ENCODE measurements at regions not wholly inside any gene's neighbourhood (a gene's known extent, or its start where the extent isn't known, plus 50 kb on each side); places are given as distances from the start of the nearest gene placed in this dataset.

GRCh38 chr6:130517444-130517931 lies 151.7 kb downstream of the TMEM200A start:
- no peaks in the 10 kb centered on the region for H3K36me3 ChIP-seq (ENCODE audit: control insufficient read depth in 4 of 4, insufficient read depth in 3 of 4, low read depth in 1 of 4, low read length in 3 of 4)
- DNase-seq (ENCODE audit: low spot score), result no peak
- H3K4me1 ChIP-seq (ENCODE audit: control insufficient read depth in 4 of 4, insufficient read depth in 4 of 4, low read length in 3 of 4), result no peaks in the 10 kb centered on the region
- H3K27ac ChIP-seq (ENCODE audit: low read depth in 1 of 2, low read length in 2 of 2), result no peak overlapping the region
- no peaks in the 10 kb centered on the region for H3K27me3 ChIP-seq (ENCODE audit: control insufficient read depth in 4 of 4, insufficient read depth in 4 of 4, low read length in 3 of 4)
- 89% methylated on average over 3 of the region's 3 CpGs for WGBS
- no peak overlapping the region for H3K9ac ChIP-seq (ENCODE audit: low read depth in 1 of 2, low read length in 2 of 2)
- TF ChIP-seq, protein P1, sequence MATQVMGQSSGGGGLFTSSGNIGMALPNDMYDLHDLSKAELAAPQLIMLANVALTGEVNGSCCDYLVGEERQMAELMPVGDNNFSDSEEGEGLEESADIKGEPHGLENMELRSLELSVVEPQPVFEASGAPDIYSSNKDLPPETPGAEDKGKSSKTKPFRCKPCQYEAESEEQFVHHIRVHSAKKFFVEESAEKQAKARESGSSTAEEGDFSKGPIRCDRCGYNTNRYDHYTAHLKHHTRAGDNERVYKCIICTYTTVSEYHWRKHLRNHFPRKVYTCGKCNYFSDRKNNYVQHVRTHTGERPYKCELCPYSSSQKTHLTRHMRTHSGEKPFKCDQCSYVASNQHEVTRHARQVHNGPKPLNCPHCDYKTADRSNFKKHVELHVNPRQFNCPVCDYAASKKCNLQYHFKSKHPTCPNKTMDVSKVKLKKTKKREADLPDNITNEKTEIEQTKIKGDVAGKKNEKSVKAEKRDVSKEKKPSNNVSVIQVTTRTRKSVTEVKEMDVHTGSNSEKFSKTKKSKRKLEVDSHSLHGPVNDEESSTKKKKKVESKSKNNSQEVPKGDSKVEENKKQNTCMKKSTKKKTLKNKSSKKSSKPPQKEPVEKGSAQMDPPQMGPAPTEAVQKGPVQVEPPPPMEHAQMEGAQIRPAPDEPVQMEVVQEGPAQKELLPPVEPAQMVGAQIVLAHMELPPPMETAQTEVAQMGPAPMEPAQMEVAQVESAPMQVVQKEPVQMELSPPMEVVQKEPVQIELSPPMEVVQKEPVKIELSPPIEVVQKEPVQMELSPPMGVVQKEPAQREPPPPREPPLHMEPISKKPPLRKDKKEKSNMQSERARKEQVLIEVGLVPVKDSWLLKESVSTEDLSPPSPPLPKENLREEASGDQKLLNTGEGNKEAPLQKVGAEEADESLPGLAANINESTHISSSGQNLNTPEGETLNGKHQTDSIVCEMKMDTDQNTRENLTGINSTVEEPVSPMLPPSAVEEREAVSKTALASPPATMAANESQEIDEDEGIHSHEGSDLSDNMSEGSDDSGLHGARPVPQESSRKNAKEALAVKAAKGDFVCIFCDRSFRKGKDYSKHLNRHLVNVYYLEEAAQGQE (IDR thresholded peaks at IDR 0.05), result no peak
- TF ChIP-seq HNF4A (conservative IDR thresholded peaks at IDR 0.05) (no peak), MAX (IDR thresholded peaks at IDR 0.05) (no peak), ATF3 (IDR thresholded peaks at IDR 0.05) (no peak), FOXA2 (IDR thresholded peaks at IDR 0.05) (no peak), NR2F2 (IDR thresholded peaks at IDR 0.05) (no peak), CTCF (IDR thresholded peaks at IDR 0.05; ENCODE audit: low read depth, low read length, missing input control) (no peak), TAF1 (conservative IDR thresholded peaks at IDR 0.05) (no peak), JUND (IDR thresholded peaks at IDR 0.05) (no peak), RXRA (IDR thresholded peaks at IDR 0.05) (no peak), EGR1 (IDR thresholded peaks at IDR 0.05; ENCODE audit: low read depth in 2 of 2) (no peak), SP1 (IDR thresholded peaks at IDR 0.05) (no peak), ZBTB33 (IDR thresholded peaks at IDR 0.05) (no peak), YY1 (IDR thresholded peaks at IDR 0.05) (no peak), RAD21 (IDR thresholded peaks at IDR 0.05) (no peak)
- no peak overlapping the region for H3K4me3 ChIP-seq (ENCODE audit: low read depth in 1 of 3, low read length in 3 of 3)
- no peaks in the 10 kb centered on the region for H3K9me3 ChIP-seq (ENCODE audit: control insufficient read depth in 4 of 4, low read length in 3 of 4)

- no peak overlapping the region for H3K4me3 ChIP-seq (ENCODE audit: low read depth in 1 of 3, low read length in 3 of 3)
- TF ChIP-seq RAD21 (IDR thresholded peaks at IDR 0.05), result no peak
- TF ChIP-seq SP1 (IDR thresholded peaks at IDR 0.05), result no peak
- TF ChIP-seq CTCF (IDR thresholded peaks at IDR 0.05; ENCODE audit: low read depth, low read length, missing input control), result no peak
- no peak for TF ChIP-seq HNF4A (conservative IDR thresholded peaks at IDR 0.05)
- no peak for TF ChIP-seq EGR1 (IDR thresholded peaks at IDR 0.05; ENCODE audit: low read depth in 2 of 2)
- no peak for TF ChIP-seq TAF1 (conservative IDR thresholded peaks at IDR 0.05)
- TF ChIP-seq FOXA1 (IDR thresholded peaks at IDR 0.05), result no peak
- no peak for TF ChIP-seq JUND (IDR thresholded peaks at IDR 0.05)
- no peak for TF ChIP-seq ATF3 (IDR thresholded peaks at IDR 0.05)
- TF ChIP-seq ZBTB33 (IDR thresholded peaks at IDR 0.05), result no peak
Observed at GRCh38 chr6:130518588-130518987, 152.8 kb downstream of the TMEM200A start.

More at GRCh38 chr6:130518588-130518987, 152.8 kb downstream of the TMEM200A start:
- H3K9me3 ChIP-seq (ENCODE audit: control insufficient read depth in 4 of 4, low read length in 3 of 4), result no peaks in the 10 kb centered on the region
- DNase-seq (ENCODE audit: low spot score), result no peak
- H3K27me3 ChIP-seq (ENCODE audit: control insufficient read depth in 4 of 4, insufficient read depth in 4 of 4, low read length in 3 of 4), result no peaks in the 10 kb centered on the region
- H3K27ac ChIP-seq (ENCODE audit: low read depth in 1 of 2, low read length in 2 of 2), result no peak overlapping the region
- no peak overlapping the region for H3K9ac ChIP-seq (ENCODE audit: low read depth in 1 of 2, low read length in 2 of 2)
- H3K36me3 ChIP-seq (ENCODE audit: control insufficient read depth in 4 of 4, insufficient read depth in 3 of 4, low read depth in 1 of 4, low read length in 3 of 4), result no peaks in the 10 kb centered on the region
- H3K4me1 ChIP-seq (ENCODE audit: control insufficient read depth in 4 of 4, insufficient read depth in 4 of 4, low read length in 3 of 4), result no peaks in the 10 kb centered on the region
